ENCODE measurements at regions not wholly inside any gene's neighbourhood (a gene's known extent, or its start where the extent isn't known, plus 50 kb on each side); places are given as distances from the start of the nearest gene placed in this dataset.
"Not testable (repeated sequence)": the region's sequence is repeated elsewhere in the genome, so short reads cannot be mapped to it uniquely, and the experiment has no call there.

- FAIRE-seq = no peak
- no peak for DNase-seq (ENCODE audit: low spot score)
Measured at GRCh38 chr2:77578354-77578753, 56.2 kb upstream of the LRRTM4 start.

GRCh38 chr2:77579076-77579769, 57.0 kb upstream of the LRRTM4 start:
- peak; percentile 70 for FAIRE-seq
- no peak for DNase-seq (ENCODE audit: low spot score)

- DNase-seq (ENCODE audit: low spot score) = no peak
- FAIRE-seq = no peak
Measured at GRCh38 chr2:77588438-77588837, 66.3 kb upstream of the LRRTM4 start.

- FAIRE-seq (no peak), DNase-seq (ENCODE audit: low spot score) (no peak)
Measured at GRCh38 chr2:77590298-77590917, 68.2 kb upstream of the LRRTM4 start.

GRCh38 chr2:77592955-77593354, 70.8 kb upstream of the LRRTM4 start:
- FAIRE-seq; DNase-seq (ENCODE audit: low spot score): not testable (repeated sequence)

GRCh38 chr2:77602771-77603170, 80.6 kb upstream of the LRRTM4 start:
- no peak for FAIRE-seq

GRCh38 chr2:77604953-77605929, 83.1 kb upstream of the LRRTM4 start:
- DNase-seq (ENCODE audit: low spot score) = peak; percentile 20

More at GRCh38 chr2:77602771-77603170, 80.6 kb upstream of the LRRTM4 start:
- DNase-seq (ENCODE audit: low spot score) = no peak

GRCh38 chr2:77608510-77608909, 86.3 kb upstream of the LRRTM4 start:
- FAIRE-seq = no peak
- DNase-seq (ENCODE audit: low spot score) = no peak

More at GRCh38 chr2:77604953-77605929, 83.1 kb upstream of the LRRTM4 start:
- no peak for FAIRE-seq

- DNase-seq (ENCODE audit: low spot score) = no peak
- no peak for FAIRE-seq
Measured at GRCh38 chr2:77629539-77629938, 107.4 kb upstream of the LRRTM4 start.

- no peak for DNase-seq (ENCODE audit: low spot score)
- FAIRE-seq = no peak
Measured at GRCh38 chr2:77631007-77631406, 108.8 kb upstream of the LRRTM4 start.

GRCh38 chr2:77633601-77634000, 111.4 kb upstream of the LRRTM4 start:
- FAIRE-seq = no peak
- no peak for DNase-seq (ENCODE audit: low spot score)

GRCh38 chr2:77640924-77641323, 118.7 kb upstream of the LRRTM4 start:
- no peak for DNase-seq (ENCODE audit: low spot score)
- FAIRE-seq = no peak

GRCh38 chr2:77642339-77642738, 120.2 kb upstream of the LRRTM4 start:
- no peak for FAIRE-seq
- DNase-seq (ENCODE audit: low spot score) = no peak

GRCh38 chr2:77649856-77650255, 127.7 kb upstream of the LRRTM4 start:
- DNase-seq (ENCODE audit: low spot score) (no peak), FAIRE-seq (no peak)

GRCh38 chr2:77652499-77652898, 130.3 kb upstream of the LRRTM4 start:
- DNase-seq (ENCODE audit: low spot score) (no peak), FAIRE-seq (no peak)

GRCh38 chr2:77664491-77664890, 142.3 kb upstream of the LRRTM4 start:
- FAIRE-seq = no peak
- no peak for DNase-seq (ENCODE audit: low spot score)

GRCh38 chr2:77666251-77666980, 144.2 kb upstream of the LRRTM4 start:
- DNase-seq (ENCODE audit: low spot score) = no peak
- FAIRE-seq = no peak

GRCh38 chr2:77684543-77685319, 162.6 kb upstream of the LRRTM4 start:
- not testable (repeated sequence) for DNase-seq (ENCODE audit: low spot score); FAIRE-seq

GRCh38 chr2:77712601-77713000, 190.4 kb upstream of the LRRTM4 start:
- FAIRE-seq (no peak), DNase-seq (ENCODE audit: low spot score) (no peak)

GRCh38 chr2:77713412-77713811, 191.2 kb upstream of the LRRTM4 start:
- FAIRE-seq (no peak), DNase-seq (ENCODE audit: low spot score) (no peak)

Data from RCC 7860 (cell line).